Liver (tissue), 3 donors: ENCODE measurements at regions not wholly inside any gene's neighbourhood (a gene's known extent, or its start where the extent isn't known, plus 50 kb on each side); places are given as distances from the start of the nearest gene placed in this dataset.
"Not testable (repeated sequence)": the region's sequence is repeated elsewhere in the genome, so short reads cannot be mapped to it uniquely, and the experiment has no call there.

Source experiments
- EGR1 ChIP-seq, 2 donors: IDR thresholded peaks; 2 replicates each; pipeline ENCODE4 v1.6.1; 2016 to 2018; ENCODE audit warnings: antibody characterized with exemption in 2 of 2, low read depth in 2 of 2
- GABPA ChIP-seq, 2 donors: IDR thresholded peaks in 1 of 2; conservative IDR thresholded peaks in 1 of 2; 2 replicates each; pipeline ENCODE4 v1.6.1; 2016; ENCODE audit warnings: antibody characterized with exemption in 2 of 2, mild to moderate bottlenecking in 1 of 2, moderate library complexity in 1 of 2
- JUND ChIP-seq, 2 donors: IDR thresholded peaks; 2 replicates each; pipeline ENCODE4 v1.6.1; 2016; ENCODE audit warnings: antibody characterized with exemption in 2 of 2
- NR2F2 ChIP-seq: IDR thresholded peaks from 2 replicates; pipeline ENCODE4 v1.6.1; 2016; ENCODE audit warnings: antibody characterized with exemption
- RAD21 ChIP-seq, 2 donors: IDR thresholded peaks; 2 replicates each; pipeline ENCODE4 v1.6.1; 2016; ENCODE audit warnings: antibody characterized with exemption in 2 of 2, mild to moderate bottlenecking in 2 of 2
- RXRA ChIP-seq, 2 donors: IDR thresholded peaks; 2 replicates each; pipeline ENCODE4 v1.6.1; 2017 to 2018; ENCODE audit warnings: antibody characterized with exemption in 2 of 2, mild to moderate bottlenecking in 1 of 2
- SP1 ChIP-seq: IDR thresholded peaks from 2 replicates; pipeline ENCODE4 v1.6.1; 2018; ENCODE audit warnings: antibody characterized with exemption, mild to moderate bottlenecking
- TAF1 ChIP-seq: conservative IDR thresholded peaks from 2 replicates; pipeline ENCODE4 v1.6.1; 2016; ENCODE audit warnings: antibody characterized with exemption, mild to moderate bottlenecking
- YY1 ChIP-seq: IDR thresholded peaks from 2 replicates; pipeline ENCODE4 v1.6.1; 2016; ENCODE audit warnings: antibody characterized with exemption, mild to moderate bottlenecking
- TF ChIP-seq, protein P1 (sequence below): fragments of 150-350 bp; IDR thresholded peaks from 2 replicates; pipeline ENCODE4 v1.5.1; 2017; ENCODE audit warnings: improper control_type of control experiment, low read depth, low read length; ENCODE audit not compliant: missing input control
- TF ChIP-seq, protein P2 (sequence below): IDR thresholded peaks from 2 replicates; pipeline ENCODE4 v1.6.1; 2016; ENCODE audit warnings: antibody characterized with exemption
- TF ChIP-seq, protein P3 (sequence below): IDR thresholded peaks from 2 replicates; pipeline ENCODE4 v1.6.1; 2016; ENCODE audit warnings: antibody characterized with exemption
- TF ChIP-seq, protein P4 (sequence below): IDR thresholded peaks from 2 replicates; pipeline ENCODE4 v1.6.1; 2016; ENCODE audit warnings: antibody characterized with exemption, mild to moderate bottlenecking
- donor health status: healthy.
- donor health status: healthy.

DNA sequence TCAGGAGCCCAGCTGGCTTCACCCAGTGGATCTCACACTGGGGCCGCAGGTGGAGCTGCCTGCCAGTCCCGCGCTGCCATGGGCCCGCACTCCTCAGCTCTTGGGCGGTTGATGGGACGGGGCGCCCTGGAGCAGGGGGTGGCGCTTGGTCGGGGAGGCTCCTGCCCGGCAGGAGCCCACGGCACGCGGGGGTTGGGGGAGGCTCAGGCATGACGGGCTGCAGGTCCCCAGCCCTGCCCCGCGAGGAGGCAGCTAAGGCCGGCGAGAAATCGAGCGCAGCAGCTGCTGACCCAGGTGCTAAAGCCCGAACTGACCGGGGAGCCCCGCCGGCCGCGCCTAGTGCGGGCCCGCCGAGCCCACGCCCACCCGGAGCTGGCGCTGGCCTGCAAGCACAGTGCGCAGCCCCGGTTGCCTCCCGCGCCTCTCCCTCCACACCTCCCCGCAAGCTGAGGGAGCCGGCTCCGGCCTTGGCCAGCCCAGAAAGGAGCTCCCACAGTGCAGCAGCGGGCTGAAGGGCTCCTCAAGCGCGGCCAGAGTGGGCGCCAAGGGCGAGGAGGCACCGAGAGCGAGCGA, 109.7 kb upstream of the SLC39A10 start:
- TF ChIP-seq, protein P1, sequence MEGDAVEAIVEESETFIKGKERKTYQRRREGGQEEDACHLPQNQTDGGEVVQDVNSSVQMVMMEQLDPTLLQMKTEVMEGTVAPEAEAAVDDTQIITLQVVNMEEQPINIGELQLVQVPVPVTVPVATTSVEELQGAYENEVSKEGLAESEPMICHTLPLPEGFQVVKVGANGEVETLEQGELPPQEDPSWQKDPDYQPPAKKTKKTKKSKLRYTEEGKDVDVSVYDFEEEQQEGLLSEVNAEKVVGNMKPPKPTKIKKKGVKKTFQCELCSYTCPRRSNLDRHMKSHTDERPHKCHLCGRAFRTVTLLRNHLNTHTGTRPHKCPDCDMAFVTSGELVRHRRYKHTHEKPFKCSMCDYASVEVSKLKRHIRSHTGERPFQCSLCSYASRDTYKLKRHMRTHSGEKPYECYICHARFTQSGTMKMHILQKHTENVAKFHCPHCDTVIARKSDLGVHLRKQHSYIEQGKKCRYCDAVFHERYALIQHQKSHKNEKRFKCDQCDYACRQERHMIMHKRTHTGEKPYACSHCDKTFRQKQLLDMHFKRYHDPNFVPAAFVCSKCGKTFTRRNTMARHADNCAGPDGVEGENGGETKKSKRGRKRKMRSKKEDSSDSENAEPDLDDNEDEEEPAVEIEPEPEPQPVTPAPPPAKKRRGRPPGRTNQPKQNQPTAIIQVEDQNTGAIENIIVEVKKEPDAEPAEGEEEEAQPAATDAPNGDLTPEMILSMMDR: not testable (repeated sequence)
- not testable (repeated sequence) for TF ChIP-seq SP1; TAF1; JUND (IDR thresholded peaks at IDR 0.05); GABPA (IDR thresholded peaks at IDR 0.05 in 1 of 2, conservative IDR thresholded peaks at IDR 0.05 in 1 of 2); YY1; NR2F2; EGR1 (IDR thresholded peaks at IDR 0.05; ENCODE audit: low read depth in 2 of 2); RAD21 (IDR thresholded peaks at IDR 0.05); RXRA (IDR thresholded peaks at IDR 0.05)
- TF ChIP-seq, protein P2, sequence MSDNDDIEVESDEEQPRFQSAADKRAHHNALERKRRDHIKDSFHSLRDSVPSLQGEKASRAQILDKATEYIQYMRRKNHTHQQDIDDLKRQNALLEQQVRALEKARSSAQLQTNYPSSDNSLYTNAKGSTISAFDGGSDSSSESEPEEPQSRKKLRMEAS: not testable (repeated sequence)
- TF ChIP-seq, protein P3, sequence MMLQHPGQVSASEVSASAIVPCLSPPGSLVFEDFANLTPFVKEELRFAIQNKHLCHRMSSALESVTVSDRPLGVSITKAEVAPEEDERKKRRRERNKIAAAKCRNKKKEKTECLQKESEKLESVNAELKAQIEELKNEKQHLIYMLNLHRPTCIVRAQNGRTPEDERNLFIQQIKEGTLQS: not testable (repeated sequence)
- TF ChIP-seq, protein P4, sequence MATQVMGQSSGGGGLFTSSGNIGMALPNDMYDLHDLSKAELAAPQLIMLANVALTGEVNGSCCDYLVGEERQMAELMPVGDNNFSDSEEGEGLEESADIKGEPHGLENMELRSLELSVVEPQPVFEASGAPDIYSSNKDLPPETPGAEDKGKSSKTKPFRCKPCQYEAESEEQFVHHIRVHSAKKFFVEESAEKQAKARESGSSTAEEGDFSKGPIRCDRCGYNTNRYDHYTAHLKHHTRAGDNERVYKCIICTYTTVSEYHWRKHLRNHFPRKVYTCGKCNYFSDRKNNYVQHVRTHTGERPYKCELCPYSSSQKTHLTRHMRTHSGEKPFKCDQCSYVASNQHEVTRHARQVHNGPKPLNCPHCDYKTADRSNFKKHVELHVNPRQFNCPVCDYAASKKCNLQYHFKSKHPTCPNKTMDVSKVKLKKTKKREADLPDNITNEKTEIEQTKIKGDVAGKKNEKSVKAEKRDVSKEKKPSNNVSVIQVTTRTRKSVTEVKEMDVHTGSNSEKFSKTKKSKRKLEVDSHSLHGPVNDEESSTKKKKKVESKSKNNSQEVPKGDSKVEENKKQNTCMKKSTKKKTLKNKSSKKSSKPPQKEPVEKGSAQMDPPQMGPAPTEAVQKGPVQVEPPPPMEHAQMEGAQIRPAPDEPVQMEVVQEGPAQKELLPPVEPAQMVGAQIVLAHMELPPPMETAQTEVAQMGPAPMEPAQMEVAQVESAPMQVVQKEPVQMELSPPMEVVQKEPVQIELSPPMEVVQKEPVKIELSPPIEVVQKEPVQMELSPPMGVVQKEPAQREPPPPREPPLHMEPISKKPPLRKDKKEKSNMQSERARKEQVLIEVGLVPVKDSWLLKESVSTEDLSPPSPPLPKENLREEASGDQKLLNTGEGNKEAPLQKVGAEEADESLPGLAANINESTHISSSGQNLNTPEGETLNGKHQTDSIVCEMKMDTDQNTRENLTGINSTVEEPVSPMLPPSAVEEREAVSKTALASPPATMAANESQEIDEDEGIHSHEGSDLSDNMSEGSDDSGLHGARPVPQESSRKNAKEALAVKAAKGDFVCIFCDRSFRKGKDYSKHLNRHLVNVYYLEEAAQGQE: not testable (repeated sequence)
